Middle frontal gyrus (tissue), 1 donor: ENCODE measurements at regions not wholly inside any gene's neighbourhood (a gene's known extent, or its start where the extent isn't known, plus 50 kb on each side); places are given as distances from the start of the nearest gene placed in this dataset.
"Not testable (repeated sequence)": the region's sequence is repeated elsewhere in the genome, so short reads cannot be mapped to it uniquely, and the experiment has no call there.

Source experiments
- DNase-seq: peaks from one replicate; pipeline ENCODE4 v3.0.0-alpha.2; 2015; ENCODE audit warnings: low spot score; ENCODE audit errors: extremely low spot score

GRCh38 chr9:85487872-85488271, 253.9 kb downstream of the AGTPBP1 start:
- no peak for DNase-seq

- no peak for DNase-seq
These were observed 257.5 kb downstream of the AGTPBP1 start for GRCh38 chr9:85484235-85484634.

GRCh38 chr9:85483208-85483607, 258.5 kb downstream of the AGTPBP1 start:
- DNase-seq: no peak

- no peak for DNase-seq
These were observed 262.4 kb downstream of the AGTPBP1 start for GRCh38 chr9:85479305-85479704.

GRCh38 chr9:85478847-85479246, 262.9 kb downstream of the AGTPBP1 start:
- DNase-seq: no peak

GRCh38 chr9:85474896-85475295, 266.9 kb downstream of the AGTPBP1 start:
- not testable (repeated sequence) for DNase-seq

- DNase-seq: no peak
These were observed 270.0 kb downstream of the AGTPBP1 start for GRCh38 chr9:85471791-85472190.

GRCh38 chr9:85469041-85469440, 272.7 kb downstream of the AGTPBP1 start:
- no peak for DNase-seq

- no peak for DNase-seq
These were observed 274.9 kb downstream of the AGTPBP1 start for GRCh38 chr9:85466834-85467233.

GRCh38 chr9:85458114-85458864, 283.5 kb downstream of the AGTPBP1 start:
- DNase-seq: not testable (repeated sequence)

GRCh38 chr9:85453850-85454249, 287.9 kb downstream of the AGTPBP1 start:
- DNase-seq: no peak

- no peak for DNase-seq
These were observed 288.9 kb downstream of the AGTPBP1 start for GRCh38 chr9:85452841-85453240.

- no peak for DNase-seq
These were observed 290.1 kb downstream of the AGTPBP1 start for GRCh38 chr9:85451680-85452079.

GRCh38 chr9:85445887-85446286, 295.9 kb downstream of the AGTPBP1 start:
- no peak for DNase-seq

GRCh38 chr9:85444243-85444642, 297.5 kb downstream of the AGTPBP1 start:
- DNase-seq: no peak

GRCh38 chr9:85443190-85443598, 298.6 kb downstream of the AGTPBP1 start:
- DNase-seq: no peak

- no peak for DNase-seq
These were observed 302.0 kb downstream of the AGTPBP1 start for GRCh38 chr9:85439791-85440190.

- DNase-seq: not testable (repeated sequence)
These were observed 307.8 kb downstream of the AGTPBP1 start for GRCh38 chr9:85433956-85434355.

- not testable (repeated sequence) for DNase-seq
These were observed 308.2 kb downstream of the AGTPBP1 start for GRCh38 chr9:85433551-85433950.

- no peak for DNase-seq
These were observed 308.7 kb downstream of the AGTPBP1 start for GRCh38 chr9:85433046-85433445.

- DNase-seq: no peak
These were observed 309.2 kb downstream of the AGTPBP1 start for GRCh38 chr9:85432599-85432998.

GRCh38 chr9:85431339-85432102, 310.2 kb downstream of the AGTPBP1 start:
- no peak for DNase-seq
